ENCODE measurements at regions not wholly inside any gene's neighbourhood (a gene's known extent, or its start where the extent isn't known, plus 50 kb on each side); places are given as distances from the start of the nearest gene placed in this dataset.

DNA sequence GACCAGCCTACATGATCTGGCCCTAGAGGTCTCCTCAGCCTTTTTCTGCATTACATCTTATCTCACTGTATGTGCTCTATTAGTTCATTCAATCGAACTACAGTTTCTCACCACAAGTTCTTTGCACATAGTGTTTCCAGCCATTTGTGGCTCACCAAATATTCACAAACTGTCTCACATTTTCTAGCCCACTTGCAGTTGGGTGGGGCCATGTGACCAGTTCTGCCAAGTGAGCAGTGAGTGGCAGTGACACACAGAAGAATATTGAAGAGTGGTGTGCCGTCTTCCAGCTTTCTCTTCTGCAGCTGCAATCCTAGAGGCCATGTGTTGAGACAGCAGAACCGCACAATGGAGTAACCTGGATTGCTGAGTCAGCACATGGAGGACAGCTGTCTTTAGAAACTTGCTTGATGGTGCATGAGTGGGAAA is 103.2 kb upstream of the ZNF644 start:
- TF ChIP-seq, protein P1, sequence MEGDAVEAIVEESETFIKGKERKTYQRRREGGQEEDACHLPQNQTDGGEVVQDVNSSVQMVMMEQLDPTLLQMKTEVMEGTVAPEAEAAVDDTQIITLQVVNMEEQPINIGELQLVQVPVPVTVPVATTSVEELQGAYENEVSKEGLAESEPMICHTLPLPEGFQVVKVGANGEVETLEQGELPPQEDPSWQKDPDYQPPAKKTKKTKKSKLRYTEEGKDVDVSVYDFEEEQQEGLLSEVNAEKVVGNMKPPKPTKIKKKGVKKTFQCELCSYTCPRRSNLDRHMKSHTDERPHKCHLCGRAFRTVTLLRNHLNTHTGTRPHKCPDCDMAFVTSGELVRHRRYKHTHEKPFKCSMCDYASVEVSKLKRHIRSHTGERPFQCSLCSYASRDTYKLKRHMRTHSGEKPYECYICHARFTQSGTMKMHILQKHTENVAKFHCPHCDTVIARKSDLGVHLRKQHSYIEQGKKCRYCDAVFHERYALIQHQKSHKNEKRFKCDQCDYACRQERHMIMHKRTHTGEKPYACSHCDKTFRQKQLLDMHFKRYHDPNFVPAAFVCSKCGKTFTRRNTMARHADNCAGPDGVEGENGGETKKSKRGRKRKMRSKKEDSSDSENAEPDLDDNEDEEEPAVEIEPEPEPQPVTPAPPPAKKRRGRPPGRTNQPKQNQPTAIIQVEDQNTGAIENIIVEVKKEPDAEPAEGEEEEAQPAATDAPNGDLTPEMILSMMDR (IDR thresholded peaks at IDR 0.05; ENCODE audit: low read depth, low read length, missing control alignments), result no peak
- no peak for DNase-seq (ENCODE audit: low read depth)
- in situ Hi-C loops (cut with HindIII; ENCODE audit: low sequenced_read_pairs), result no loop called here
- H3K4me3 ChIP-seq (ENCODE audit: low read depth, low read length), result no peak overlapping the region

DNA sequence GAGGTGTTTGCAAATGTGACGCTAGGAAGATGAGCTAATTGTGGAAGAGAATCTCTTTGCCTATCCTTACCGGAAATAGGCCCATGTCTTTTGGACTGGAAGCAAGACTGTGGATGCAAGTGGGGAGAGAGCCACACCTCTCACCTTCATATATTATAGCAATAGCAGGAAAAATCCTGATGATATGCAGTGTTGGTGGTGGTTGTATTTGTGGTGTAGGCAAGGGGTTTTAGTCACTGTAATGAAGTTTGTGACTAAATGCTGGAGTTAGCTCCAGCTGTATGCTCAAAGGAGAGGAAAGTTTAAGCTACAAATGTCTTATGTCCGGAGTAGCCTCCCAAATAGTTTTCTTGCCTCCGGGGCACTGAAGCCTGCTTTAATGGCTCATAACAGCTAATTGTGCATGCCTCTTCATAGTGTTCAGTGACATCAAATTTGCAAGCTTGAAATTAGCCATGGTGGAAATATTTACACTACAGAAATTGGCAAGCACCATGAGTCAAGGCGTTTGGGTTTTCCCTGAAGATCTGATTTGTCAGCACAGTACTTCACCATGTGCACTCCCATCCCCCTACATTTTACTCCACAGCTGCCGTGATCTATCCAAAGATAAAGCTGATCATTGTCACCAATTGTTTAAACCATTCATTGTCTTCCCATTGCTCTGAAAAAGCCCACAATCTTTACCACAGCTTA is 102.6 kb upstream of the ZNF644 start:
- TF ChIP-seq, protein P1 (IDR thresholded peaks at IDR 0.05; ENCODE audit: low read depth, low read length, missing control alignments), result no peak
- in situ Hi-C loops (cut with HindIII; ENCODE audit: low sequenced_read_pairs), result no loop called here
- H3K4me3 ChIP-seq (ENCODE audit: low read depth, low read length), result no peak overlapping the region
- DNase-seq (ENCODE audit: low read depth), result no peak

DNA sequence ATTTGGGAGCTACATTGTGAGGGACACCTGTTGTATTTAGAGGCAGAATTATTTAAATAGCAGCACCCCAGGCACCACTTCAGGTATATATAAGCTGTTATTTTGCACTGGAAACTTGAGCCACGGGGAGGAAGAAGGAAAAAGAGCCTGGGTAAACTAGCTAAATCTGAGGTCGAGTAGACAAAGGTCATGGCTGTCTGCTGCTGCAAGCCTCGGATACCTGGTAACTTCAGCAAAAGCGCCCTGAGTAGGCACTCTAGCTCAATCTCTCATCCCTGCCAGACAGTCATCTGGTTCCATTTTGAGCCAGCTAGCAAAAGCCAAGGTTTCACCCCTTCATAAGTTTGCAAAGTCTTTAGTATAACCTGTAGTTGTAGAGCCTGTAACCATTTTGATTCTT is 101.9 kb upstream of the ZNF644 start:
- in situ Hi-C loops (cut with HindIII; ENCODE audit: low sequenced_read_pairs), result no loop called here
- TF ChIP-seq, protein P1 (IDR thresholded peaks at IDR 0.05; ENCODE audit: low read depth, low read length, missing control alignments), result no peak
- DNase-seq (ENCODE audit: low read depth), result no peak
- H3K4me3 ChIP-seq (ENCODE audit: low read depth, low read length), result no peak overlapping the region

DNA sequence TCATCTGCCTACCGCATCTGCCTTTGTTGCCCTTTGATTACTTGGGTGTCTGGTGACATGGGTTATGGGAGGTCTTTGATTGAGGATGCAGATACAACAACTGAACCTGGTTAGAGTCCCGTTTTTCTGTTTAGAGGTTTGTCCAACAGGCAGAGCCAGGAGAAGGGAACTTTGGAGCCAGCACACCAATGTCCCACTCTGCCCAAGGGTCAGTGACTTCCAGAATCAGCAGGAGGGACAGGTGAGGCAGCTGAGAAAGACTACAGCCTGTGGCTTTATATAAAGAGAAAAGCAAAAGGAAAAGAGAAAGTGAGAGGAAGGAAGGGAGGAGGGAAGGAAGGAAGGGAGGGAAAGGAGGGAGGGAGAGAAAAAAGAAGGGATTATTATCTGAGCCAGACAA is 101.5 kb upstream of the ZNF644 start:
- H3K4me3 ChIP-seq (ENCODE audit: low read depth, low read length), result no peak overlapping the region
- TF ChIP-seq, protein P1 (IDR thresholded peaks at IDR 0.05; ENCODE audit: low read depth, low read length, missing control alignments), result no peak
- no peak for DNase-seq (ENCODE audit: low read depth)
- in situ Hi-C loops (cut with HindIII; ENCODE audit: low sequenced_read_pairs), result no loop called here

DNA sequence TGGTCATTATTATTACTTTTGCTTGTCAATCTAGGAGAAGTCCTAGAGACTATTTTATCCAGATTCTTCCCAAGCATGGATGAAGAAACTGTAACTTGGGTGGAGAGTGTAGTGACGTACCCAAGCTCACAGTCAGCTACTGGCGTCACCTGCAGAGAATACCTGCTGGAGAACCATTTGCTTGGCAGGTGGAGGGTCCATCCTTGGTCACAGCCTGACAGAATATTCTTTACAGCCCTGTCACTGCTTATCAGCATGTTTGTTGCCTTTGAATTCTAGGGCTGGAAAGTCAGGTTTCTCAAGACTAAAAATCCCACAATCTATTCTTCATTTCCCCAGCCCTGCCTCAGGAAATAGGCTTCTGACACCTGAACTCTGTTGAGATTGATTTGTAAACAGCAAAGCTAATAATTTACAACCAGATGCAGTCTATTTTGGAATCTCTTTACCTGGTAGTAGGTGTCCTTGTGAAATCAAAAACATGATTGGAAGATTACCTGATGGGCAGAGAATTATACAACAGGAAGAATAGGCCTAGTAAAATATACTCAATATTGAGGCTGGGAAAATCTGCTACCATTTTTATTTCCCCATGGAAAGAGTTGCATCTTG is 100.4 kb upstream of the ZNF644 start:
- DNase-seq (ENCODE audit: low read depth), result no peak
- H3K4me3 ChIP-seq (ENCODE audit: low read depth, low read length), result no peak overlapping the region
- in situ Hi-C loops (cut with HindIII; ENCODE audit: low sequenced_read_pairs), result no loop called here
- TF ChIP-seq, protein P1 (IDR thresholded peaks at IDR 0.05; ENCODE audit: low read depth, low read length, missing control alignments), result no peak

DNA sequence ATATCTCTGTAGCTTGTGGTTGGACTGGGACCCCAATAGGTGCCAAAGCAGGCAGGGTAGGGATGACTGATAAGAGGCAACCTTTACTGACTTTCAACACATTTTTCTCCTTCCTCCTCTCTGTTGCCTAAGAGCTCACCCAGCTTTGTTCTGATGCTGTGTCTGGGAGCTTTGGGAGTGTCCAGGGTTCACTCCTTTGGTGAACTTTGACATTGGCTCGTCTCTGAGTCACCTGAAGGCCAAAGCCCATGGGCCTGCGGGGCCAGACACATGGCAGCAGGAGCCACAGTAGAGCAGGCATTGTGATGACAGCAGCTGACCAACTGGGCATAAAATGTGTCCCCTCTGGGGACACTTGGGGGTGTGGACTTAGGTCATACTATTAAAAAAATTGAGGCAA is 99.5 kb upstream of the ZNF644 start:
- TF ChIP-seq, protein P1 (IDR thresholded peaks at IDR 0.05; ENCODE audit: low read depth, low read length, missing control alignments), result no peak
- H3K4me3 ChIP-seq (ENCODE audit: low read depth, low read length), result no peak overlapping the region
- DNase-seq (ENCODE audit: low read depth), result no peak
- in situ Hi-C loops (cut with HindIII; ENCODE audit: low sequenced_read_pairs), result no loop called here
